ENCODE measurements at regions not wholly inside any gene's neighbourhood (a gene's known extent, or its start where the extent isn't known, plus 50 kb on each side); places are given as distances from the start of the nearest gene placed in this dataset.

DNA sequence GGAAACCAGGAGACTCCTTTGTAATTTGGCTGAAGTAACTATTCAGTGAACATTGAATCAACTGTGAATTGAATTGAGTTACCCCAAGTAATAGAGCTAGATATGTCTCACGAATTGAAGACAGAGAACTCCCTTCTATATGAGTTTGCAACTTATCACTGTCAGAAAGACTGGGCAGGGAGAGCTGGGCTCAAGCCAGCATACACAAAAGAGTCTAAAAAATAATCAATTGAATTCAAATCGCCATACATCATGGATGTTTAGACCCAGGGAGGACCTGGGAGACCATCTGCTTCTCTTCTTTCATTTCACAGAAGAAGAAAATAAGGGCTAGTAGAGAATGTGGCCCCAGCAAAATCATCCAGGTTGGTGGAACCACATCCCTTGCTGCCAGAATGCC lies 503.1 kb upstream of the AUTS2 start:
- TF ChIP-seq, protein P1, sequence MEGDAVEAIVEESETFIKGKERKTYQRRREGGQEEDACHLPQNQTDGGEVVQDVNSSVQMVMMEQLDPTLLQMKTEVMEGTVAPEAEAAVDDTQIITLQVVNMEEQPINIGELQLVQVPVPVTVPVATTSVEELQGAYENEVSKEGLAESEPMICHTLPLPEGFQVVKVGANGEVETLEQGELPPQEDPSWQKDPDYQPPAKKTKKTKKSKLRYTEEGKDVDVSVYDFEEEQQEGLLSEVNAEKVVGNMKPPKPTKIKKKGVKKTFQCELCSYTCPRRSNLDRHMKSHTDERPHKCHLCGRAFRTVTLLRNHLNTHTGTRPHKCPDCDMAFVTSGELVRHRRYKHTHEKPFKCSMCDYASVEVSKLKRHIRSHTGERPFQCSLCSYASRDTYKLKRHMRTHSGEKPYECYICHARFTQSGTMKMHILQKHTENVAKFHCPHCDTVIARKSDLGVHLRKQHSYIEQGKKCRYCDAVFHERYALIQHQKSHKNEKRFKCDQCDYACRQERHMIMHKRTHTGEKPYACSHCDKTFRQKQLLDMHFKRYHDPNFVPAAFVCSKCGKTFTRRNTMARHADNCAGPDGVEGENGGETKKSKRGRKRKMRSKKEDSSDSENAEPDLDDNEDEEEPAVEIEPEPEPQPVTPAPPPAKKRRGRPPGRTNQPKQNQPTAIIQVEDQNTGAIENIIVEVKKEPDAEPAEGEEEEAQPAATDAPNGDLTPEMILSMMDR (conservative IDR thresholded peaks at IDR 0.05; ENCODE audit: low read depth, low read length), result no peak
- TF ChIP-seq EZH2 (IDR thresholded peaks at IDR 0.05; ENCODE audit: borderline replicate concordance, low read depth, low read length, poor library complexity, severe bottlenecking), result no peak
- no TSS peak for BruUV-seq (replicated peaks)
- no peak for DNase-seq (ENCODE audit: low spot score)
- H3K27me3 ChIP-seq (replicated peaks; ENCODE audit: insufficient read depth, low read depth, low read length, poor library complexity), result no peaks in the 10 kb centered on the region
- H3K9me3 ChIP-seq (ENCODE audit: low read depth, low read length, poor library complexity, severe bottlenecking), result peaks cover 15% of the 10 kb centered on the region
- intact Hi-C loops (cut with micrococcal nuclease; ENCODE audit: unreplicated experiment), result no loop called here
- H3K4me1 ChIP-seq (ENCODE audit: insufficient read depth, low read length, poor library complexity, severe bottlenecking), result no peaks in the 10 kb centered on the region
- CTCF ChIA-PET, result no interaction called here
- H3K4me3 ChIP-seq (ENCODE audit: low read depth, low read length, poor library complexity, severe bottlenecking), result no peak overlapping the region
- H3K36me3 ChIP-seq (ENCODE audit: insufficient read depth, low read length, poor library complexity, severe bottlenecking), result no peaks in the 10 kb centered on the region
- H3K27ac ChIP-seq (ENCODE audit: low read depth, low read length, poor library complexity, severe bottlenecking), result no peak overlapping the region
- POLR2A ChIA-PET (ENCODE audit: low non-redundant PET), result no interaction called here

DNA sequence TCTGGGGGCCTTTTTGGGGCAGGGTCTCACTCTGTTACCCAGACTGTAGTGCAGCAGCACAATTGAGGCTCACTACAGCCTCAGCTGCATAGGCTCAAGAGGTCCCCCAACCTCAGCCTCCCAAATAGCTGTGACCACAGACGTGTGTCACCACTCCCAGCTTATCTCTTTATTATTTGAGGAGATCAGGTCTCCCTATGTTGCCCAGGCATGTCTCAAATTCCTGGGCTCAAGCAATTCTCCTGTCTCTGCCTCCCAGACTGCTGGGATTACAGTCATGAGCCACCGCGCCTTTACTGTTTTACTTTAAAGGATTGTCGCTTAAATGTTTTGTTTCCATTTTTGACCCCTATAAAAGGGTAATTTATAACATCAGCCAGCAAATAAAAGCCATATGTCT lies 502.6 kb upstream of the AUTS2 start:
- no peak overlapping the region for H3K27ac ChIP-seq (ENCODE audit: low read depth, low read length, poor library complexity, severe bottlenecking)
- CTCF ChIA-PET, result no interaction called here
- H3K4me3 ChIP-seq (ENCODE audit: low read depth, low read length, poor library complexity, severe bottlenecking), result no peak overlapping the region
- no peaks in the 10 kb centered on the region for H3K27me3 ChIP-seq (replicated peaks; ENCODE audit: insufficient read depth, low read depth, low read length, poor library complexity)
- peaks cover 15% of the 10 kb centered on the region for H3K9me3 ChIP-seq (ENCODE audit: low read depth, low read length, poor library complexity, severe bottlenecking)
- no peaks in the 10 kb centered on the region for H3K36me3 ChIP-seq (ENCODE audit: insufficient read depth, low read length, poor library complexity, severe bottlenecking)
- TF ChIP-seq, protein P1 (conservative IDR thresholded peaks at IDR 0.05; ENCODE audit: low read depth, low read length), result no peak
- TF ChIP-seq EZH2 (IDR thresholded peaks at IDR 0.05; ENCODE audit: borderline replicate concordance, low read depth, low read length, poor library complexity, severe bottlenecking), result no peak
- POLR2A ChIA-PET (ENCODE audit: low non-redundant PET), result no interaction called here
- DNase-seq (ENCODE audit: low spot score), result no peak
- BruUV-seq (replicated peaks), result no TSS peak
- intact Hi-C loops (cut with micrococcal nuclease; ENCODE audit: unreplicated experiment), result no loop called here
- H3K4me1 ChIP-seq (ENCODE audit: insufficient read depth, low read length, poor library complexity, severe bottlenecking), result no peaks in the 10 kb centered on the region

DNA sequence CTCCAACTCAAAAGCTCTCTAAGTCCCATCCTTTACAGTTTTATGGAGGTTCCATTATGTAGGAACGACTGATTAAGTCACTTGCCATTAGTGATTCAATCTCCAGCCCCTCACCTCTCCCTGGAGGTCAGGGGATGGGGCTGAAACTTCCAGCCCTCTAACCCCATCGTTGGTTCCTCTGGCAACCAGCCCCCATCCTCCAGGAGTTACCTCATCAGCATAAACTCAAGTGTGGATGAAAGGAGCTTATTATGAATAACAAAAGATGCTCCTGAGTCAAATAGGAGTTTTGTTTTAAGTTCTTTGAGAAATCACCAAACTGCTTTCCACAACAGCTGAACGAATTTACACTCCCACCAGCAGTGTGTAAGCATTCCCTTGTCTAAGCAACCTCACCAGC lies 494.3 kb upstream of the AUTS2 start:
- no peaks in the 10 kb centered on the region for H3K27me3 ChIP-seq (replicated peaks; ENCODE audit: insufficient read depth, low read depth, low read length, poor library complexity)
- intact Hi-C loops (cut with micrococcal nuclease; ENCODE audit: unreplicated experiment), result no loop called here
- no peak overlapping the region for H3K27ac ChIP-seq (ENCODE audit: low read depth, low read length, poor library complexity, severe bottlenecking)
- no peak for TF ChIP-seq EZH2 (IDR thresholded peaks at IDR 0.05; ENCODE audit: borderline replicate concordance, low read depth, low read length, poor library complexity, severe bottlenecking)
- TF ChIP-seq, protein P1 (conservative IDR thresholded peaks at IDR 0.05; ENCODE audit: low read depth, low read length), result no peak
- H3K9me3 ChIP-seq (ENCODE audit: low read depth, low read length, poor library complexity, severe bottlenecking), result no peaks in the 10 kb centered on the region
- H3K4me1 ChIP-seq (ENCODE audit: insufficient read depth, low read length, poor library complexity, severe bottlenecking), result no peaks in the 10 kb centered on the region
- no peaks in the 10 kb centered on the region for H3K36me3 ChIP-seq (ENCODE audit: insufficient read depth, low read length, poor library complexity, severe bottlenecking)
- no TSS peak for BruUV-seq (replicated peaks)
- no peak for DNase-seq (ENCODE audit: low spot score)
- ChIA-PET POLR2A (ENCODE audit: low non-redundant PET) (no interaction called here), CTCF (no interaction called here)
- no peak overlapping the region for H3K4me3 ChIP-seq (ENCODE audit: low read depth, low read length, poor library complexity, severe bottlenecking)

All from A673 (cell line).